G401 (cell line): ENCODE measurements at regions not wholly inside any gene's neighbourhood (a gene's known extent, or its start where the extent isn't known, plus 50 kb on each side); places are given as distances from the start of the nearest gene placed in this dataset.
"Not testable (repeated sequence)": the region's sequence is repeated elsewhere in the genome, so short reads cannot be mapped to it uniquely, and the experiment has no call there.

Source experiments
- DNase-seq: peaks from one replicate; pipeline ENCODE4 v3.0.0-alpha.2; 2015; ENCODE audit warnings: low spot score
- in situ Hi-C: cut with HindIII; loops from 2 replicates; pipeline ENCODE4 v1.10.0; 2016; ENCODE audit warnings: low sequenced_read_pairs, mixed read lengths

GRCh38 chr10:27354643-27355270 lies 114.2 kb upstream of the ACBD5 start:
- in situ Hi-C loops: not testable (repeated sequence)
- DNase-seq: peak; percentile 74

GRCh38 chr10:27354100-27354499 lies 113.5 kb upstream of the ACBD5 start:
- in situ Hi-C loops: not testable (repeated sequence)
- DNase-seq: peak; percentile 19

- DNase-seq: no peak
- in situ Hi-C loops: no loop called here
Measured at GRCh38 chr10:27349987-27350386, 109.4 kb upstream of the ACBD5 start.

- in situ Hi-C loops, DNase-seq: not testable (repeated sequence)
Measured at GRCh38 chr10:27347827-27348207, 107.2 kb upstream of the ACBD5 start.

GRCh38 chr10:27345455-27345920 lies 104.9 kb upstream of the ACBD5 start:
- in situ Hi-C loops: no loop called here
- no peak for DNase-seq

- DNase-seq: no peak
- in situ Hi-C loops: no loop called here
Measured at GRCh38 chr10:27344568-27345454, 104.2 kb upstream of the ACBD5 start.

GRCh38 chr10:27341001-27341400 lies 100.4 kb upstream of the ACBD5 start:
- DNase-seq: peak; percentile 47
- in situ Hi-C loops: no loop called here

- DNase-seq, in situ Hi-C loops: not testable (repeated sequence)
Measured at GRCh38 chr10:27335246-27335645, 94.6 kb upstream of the ACBD5 start.

GRCh38 chr10:27330074-27330473 lies 89.5 kb upstream of the ACBD5 start:
- no peak for DNase-seq
- in situ Hi-C loops: no loop called here

- no peak for DNase-seq
- in situ Hi-C loops: no loop called here
Measured at GRCh38 chr10:27328946-27329345, 88.3 kb upstream of the ACBD5 start.

- DNase-seq, in situ Hi-C loops: not testable (repeated sequence)
Measured at GRCh38 chr10:27326748-27327147, 86.2 kb upstream of the ACBD5 start.

- in situ Hi-C loops: no loop called here
- DNase-seq: peak; percentile 59
Measured at GRCh38 chr10:27319752-27320431, 79.3 kb upstream of the ACBD5 start.

GRCh38 chr10:27319139-27319538 lies 78.5 kb upstream of the ACBD5 start:
- in situ Hi-C loops, DNase-seq: not testable (repeated sequence)

GRCh38 chr10:27315082-27315481 lies 74.5 kb upstream of the ACBD5 start:
- in situ Hi-C loops, DNase-seq: not testable (repeated sequence)

- in situ Hi-C loops, DNase-seq: not testable (repeated sequence)
Measured at GRCh38 chr10:27313586-27313985, 73.0 kb upstream of the ACBD5 start.

- in situ Hi-C loops: no loop called here
- DNase-seq: no peak
Measured at GRCh38 chr10:27312854-27313253, 72.3 kb upstream of the ACBD5 start.

- in situ Hi-C loops, DNase-seq: not testable (repeated sequence)
Measured at GRCh38 chr10:27311809-27312208, 71.2 kb upstream of the ACBD5 start.

GRCh38 chr10:27298522-27298850 lies 57.9 kb upstream of the ACBD5 start:
- in situ Hi-C loops, DNase-seq: not testable (repeated sequence)

GRCh38 chr10:27297844-27298521 lies 57.4 kb upstream of the ACBD5 start:
- DNase-seq: no peak
- in situ Hi-C loops: no loop called here
